Neuron (in vitro differentiated cells): ENCODE measurements at regions not wholly inside any gene's neighbourhood (a gene's known extent, or its start where the extent isn't known, plus 50 kb on each side); places are given as distances from the start of the nearest gene placed in this dataset.

Experiments
- H2AFZ ChIP-seq: one replicate; pipeline ENCODE4 v1.6.1; 2013; ENCODE audit warnings: low read depth, mild to moderate bottlenecking, inconsistent platforms, low read length, moderate library complexity
- H3K27me3 ChIP-seq: one replicate; pipeline ENCODE4 v1.6.1; 2013; ENCODE audit warnings: low read length; ENCODE audit not compliant: insufficient read depth
- H3K36me3 ChIP-seq: one replicate; pipeline ENCODE4 v1.6.1; 2013; ENCODE audit warnings: low read length; ENCODE audit not compliant: insufficient read depth
- H3K4me1 ChIP-seq: one replicate; pipeline ENCODE4 v1.6.1; 2013; ENCODE audit warnings: low read length; ENCODE audit not compliant: insufficient read depth
- H3K4me3 ChIP-seq: 2 replicates; pipeline ENCODE4 v1.5.1; 2013; ENCODE audit warnings: mild to moderate bottlenecking, low read length, moderate library complexity
- H3K9me3 ChIP-seq: one replicate; pipeline ENCODE4 v1.6.1; 2013; ENCODE audit warnings: low read length

GRCh38 chr21:31398574-31398973 is 54.5 kb upstream of the TIAM1 start:
- Histone ChIP-seq H3K9me3 (no peaks in the 10 kb centered on the region), H3K4me3 (no peak overlapping the region), H3K36me3 (no peaks in the 10 kb centered on the region), H2AFZ (no peak overlapping the region), H3K4me1 (peaks cover 36% of the 10 kb centered on the region), H3K27me3 (no peaks in the 10 kb centered on the region)

DNA sequence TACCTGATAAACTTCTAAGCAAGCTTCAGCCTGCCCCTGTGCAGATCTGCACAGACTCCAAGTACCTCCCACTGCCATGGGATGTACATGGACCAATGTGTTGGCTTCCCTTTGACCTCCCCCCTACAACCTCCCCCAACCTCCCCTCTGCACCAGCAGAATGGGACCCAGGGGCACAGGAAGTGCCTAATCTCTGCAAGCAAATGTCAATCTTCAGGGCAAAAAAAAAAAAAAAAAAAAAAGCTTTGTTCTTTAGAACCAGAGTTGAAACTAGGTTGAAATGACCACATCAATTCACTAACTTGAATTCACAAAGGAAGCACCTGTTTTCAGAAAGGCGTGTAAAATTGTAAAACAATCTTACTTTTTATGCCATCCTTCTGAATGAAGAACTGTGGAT is 53.9 kb upstream of the TIAM1 start:
- Histone ChIP-seq H3K4me3 (no peak overlapping the region), H3K27me3 (no peaks in the 10 kb centered on the region), H3K9me3 (no peaks in the 10 kb centered on the region), H2AFZ (no peak overlapping the region), H3K36me3 (no peaks in the 10 kb centered on the region), H3K4me1 (peaks cover 36% of the 10 kb centered on the region)

- H2AFZ ChIP-seq = no peak overlapping the region
- peaks cover 36% of the 10 kb centered on the region for H3K4me1 ChIP-seq
- H3K9me3 ChIP-seq = no peaks in the 10 kb centered on the region
- no peaks in the 10 kb centered on the region for H3K27me3 ChIP-seq
- H3K36me3 ChIP-seq = no peaks in the 10 kb centered on the region
- no peak overlapping the region for H3K4me3 ChIP-seq
Observed at GRCh38 chr21:31397515-31397926, 53.5 kb upstream of the TIAM1 start.

- Histone ChIP-seq H2AFZ (no peak overlapping the region), H3K4me1 (peaks cover 36% of the 10 kb centered on the region), H3K9me3 (no peaks in the 10 kb centered on the region), H3K4me3 (no peak overlapping the region), H3K27me3 (no peaks in the 10 kb centered on the region), H3K36me3 (no peaks in the 10 kb centered on the region)
Observed at GRCh38 chr21:31397030-31397429, 53.0 kb upstream of the TIAM1 start.

DNA sequence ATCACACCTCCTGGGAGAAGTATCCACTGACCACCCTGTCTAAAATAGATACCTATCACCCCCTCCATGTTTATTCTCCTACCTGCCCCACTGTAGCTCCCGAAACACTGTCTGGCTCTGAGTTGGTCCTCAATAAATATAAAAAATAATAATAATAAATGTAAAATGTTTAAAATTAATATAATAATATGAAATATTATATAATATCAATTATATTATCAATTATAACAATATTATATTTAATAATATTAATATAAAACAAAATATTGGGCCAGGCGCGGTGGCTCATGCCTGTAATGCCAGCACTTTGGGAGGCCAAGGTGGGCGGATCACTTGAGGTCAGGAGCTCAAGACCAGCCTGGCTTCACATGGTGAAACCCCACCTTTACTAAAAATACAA is 52.3 kb upstream of the TIAM1 start:
- Histone ChIP-seq H2AFZ (no peak overlapping the region), H3K27me3 (no peaks in the 10 kb centered on the region), H3K4me1 (peaks cover 36% of the 10 kb centered on the region), H3K36me3 (no peaks in the 10 kb centered on the region), H3K9me3 (no peaks in the 10 kb centered on the region), H3K4me3 (no peak overlapping the region)

- Histone ChIP-seq H3K4me3 (no peak overlapping the region), H3K4me1 (peaks cover 34% of the 10 kb centered on the region), H3K9me3 (no peaks in the 10 kb centered on the region), H3K27me3 (no peaks in the 10 kb centered on the region), H2AFZ (no peak overlapping the region), H3K36me3 (no peaks in the 10 kb centered on the region)
Observed at GRCh38 chr21:31395791-31396190, 51.7 kb upstream of the TIAM1 start.

DNA sequence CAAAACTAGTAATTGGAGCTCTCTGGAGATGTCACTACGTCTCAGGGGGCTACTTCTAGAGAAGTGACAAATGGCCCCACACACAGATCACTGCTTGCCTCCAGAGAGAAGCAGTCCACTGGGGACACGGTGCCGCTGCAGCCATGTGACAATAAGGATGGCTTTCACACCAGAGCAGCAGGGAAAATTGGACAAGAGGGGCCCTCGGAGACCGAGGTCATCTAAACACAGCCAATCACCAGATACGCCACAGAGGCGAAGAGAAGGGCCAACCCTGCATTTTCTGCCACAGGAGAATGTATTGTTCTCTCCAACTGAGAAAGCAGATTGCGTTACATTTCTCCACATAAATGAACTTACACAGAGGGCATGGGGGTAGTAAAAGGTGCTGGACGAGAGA is 51.2 kb upstream of the TIAM1 start:
- H3K9me3 ChIP-seq = no peaks in the 10 kb centered on the region
- no peaks in the 10 kb centered on the region for H3K27me3 ChIP-seq
- H3K36me3 ChIP-seq = no peaks in the 10 kb centered on the region
- H3K4me3 ChIP-seq = no peak overlapping the region
- H3K4me1 ChIP-seq = peaks cover 34% of the 10 kb centered on the region
- no peak overlapping the region for H2AFZ ChIP-seq

GRCh38 chr21:31394309-31394708 is 50.2 kb upstream of the TIAM1 start:
- Histone ChIP-seq H3K4me3 (no peak overlapping the region), H3K36me3 (no peaks in the 10 kb centered on the region), H3K27me3 (no peaks in the 10 kb centered on the region), H2AFZ (no peak overlapping the region), H3K4me1 (peaks cover 26% of the 10 kb centered on the region), H3K9me3 (no peaks in the 10 kb centered on the region)
